SU-DHL-6 (cell line): ENCODE measurements at regions not wholly inside any gene's neighbourhood (a gene's known extent, or its start where the extent isn't known, plus 50 kb on each side); places are given as distances from the start of the nearest gene placed in this dataset.

Experiments used
- H2AFZ ChIP-seq: fragments of 200-600 bp; sonication (generic); 2 replicates; pipeline ENCODE4 v1.6.1; 2014; ENCODE audit warnings: low read depth, mild to moderate bottlenecking, moderate library complexity, mixed read lengths, antibody characterized with exemption, low read length; ENCODE audit not compliant: severe bottlenecking
- H3F3A ChIP-seq: fragments of 200-600 bp; shearing (Covaris generic); 2 replicates; pipeline ENCODE4 v1.6.0; 2016; ENCODE audit warnings: antibody characterized with exemption, mild to moderate bottlenecking; ENCODE audit not compliant: insufficient read depth
- H3K27ac ChIP-seq: fragments of 200-600 bp; sonication (generic); 2 replicates; pipeline ENCODE4 v1.5.1; 2016; ENCODE audit warnings: low read depth, mild to moderate bottlenecking, low read length, moderate library complexity, mixed read lengths
- H3K27me3 ChIP-seq: fragments of 200-600 bp; sonication (generic), shearing (Covaris generic); 2 replicates; pipeline ENCODE4 v1.6.0; 2014; ENCODE audit warnings: mild to moderate bottlenecking, low read length
- H3K36me3 ChIP-seq: fragments of 200-600 bp; sonication (generic); 2 replicates; pipeline ENCODE4 v1.6.1; 2014; ENCODE audit warnings: mild to moderate bottlenecking, low read length, mixed read lengths
- H3K4me2 ChIP-seq: fragments of 300-600, 200-600 bp; shearing (Covaris generic), sonication (generic); 2 replicates; pipeline ENCODE4 v1.6.0; 2014; ENCODE audit warnings: low read length, low read depth, mild to moderate bottlenecking; ENCODE audit not compliant: poor library complexity, severe bottlenecking
- H3K4me3 ChIP-seq: fragments of 200-600 bp; sonication (generic); 2 replicates; pipeline ENCODE4 v1.5.1; 2014; ENCODE audit warnings: antibody characterized with exemption, low read length, mild to moderate bottlenecking, mixed read lengths; ENCODE audit not compliant: insufficient read depth, poor library complexity, severe bottlenecking
- H3K79me2 ChIP-seq: fragments of 200-600 bp; sonication (generic); 2 replicates; pipeline ENCODE4 v1.6.1; 2014; ENCODE audit warnings: mild to moderate bottlenecking, low read length, moderate library complexity; ENCODE audit not compliant: insufficient read depth
- H3K9ac ChIP-seq: fragments of 200-600 bp; sonication (generic); 2 replicates; pipeline ENCODE4 v1.7.0; 2014; ENCODE audit warnings: mild to moderate bottlenecking, low read length
- H3K9me2 ChIP-seq: fragments of 200-600 bp; sonication (generic); replicated peaks from 2 replicates; pipeline ENCODE4 v1.6.1; 2014; ENCODE audit warnings: low read length; ENCODE audit not compliant: insufficient read depth
- H3K9me3 ChIP-seq: fragments of 200-600 bp; sonication (generic); 2 replicates; pipeline ENCODE4 v1.6.1; 2014; ENCODE audit warnings: low read length, mixed read lengths; ENCODE audit not compliant: insufficient read depth
- H4K20me1 ChIP-seq: fragments of 200-600 bp; sonication (generic); 2 replicates; pipeline ENCODE4 v1.6.1; 2014; ENCODE audit warnings: low read depth, mild to moderate bottlenecking, antibody characterized with exemption, low read length, moderate library complexity, mixed read lengths
- EZH2phosphoT487 ChIP-seq: fragments of 200-600 bp; sonication (generic), shearing (Covaris generic); conservative IDR thresholded peaks from 2 replicates; pipeline ENCODE4 v1.6.1; 2018; ENCODE audit warnings: mild to moderate bottlenecking, antibody characterized with exemption, low read length, moderate library complexity, mixed read lengths
- TF ChIP-seq, protein P1 (sequence below): fragments of 200-600 bp; sonication (generic); IDR thresholded peaks from one replicate; pipeline ENCODE4 v1.5.1; 2017; ENCODE audit warnings: antibody characterized with exemption, mild to moderate bottlenecking, low read length, moderate library complexity; ENCODE audit not compliant: insufficient read depth, poor library complexity, severe bottlenecking

DNA sequence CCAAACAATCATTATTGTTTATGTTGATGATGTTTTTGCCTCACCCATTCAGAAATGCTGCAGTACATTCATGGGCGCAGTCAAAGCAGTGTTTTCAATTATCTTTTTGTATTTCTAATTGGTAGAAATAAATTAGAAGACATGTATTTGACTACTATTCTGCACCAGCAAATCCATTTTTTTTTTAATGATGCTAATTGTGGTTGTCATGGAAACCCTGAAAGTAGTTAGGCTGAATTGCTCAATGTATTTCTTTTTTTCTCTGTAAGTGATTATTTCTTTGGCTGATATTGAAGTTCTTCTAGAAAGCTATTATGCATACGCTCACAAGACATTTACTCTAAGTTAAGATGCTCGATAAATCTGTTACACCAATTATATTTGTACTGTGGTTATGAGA is 101.2 kb downstream of the RFC3 start:
- Histone ChIP-seq H3F3A (no peaks in the 10 kb centered on the region), H3K9ac (no peak overlapping the region), H3K9me2 (no peaks in the 10 kb centered on the region), H4K20me1 (no peaks in the 10 kb centered on the region), H3K4me3 (no peak overlapping the region), H3K4me2 (no peak overlapping the region), H3K79me2 (no peaks in the 10 kb centered on the region), H3K36me3 (peaks cover 4% of the 10 kb centered on the region; the same call in 1 of the 2 replicates), H3K27ac (no peak overlapping the region), H3K9me3 (no peaks in the 10 kb centered on the region), H2AFZ (no peak overlapping the region), H3K27me3 (no peaks in the 10 kb centered on the region)
- no peak for TF ChIP-seq EZH2phosphoT487
- TF ChIP-seq, protein P1, sequence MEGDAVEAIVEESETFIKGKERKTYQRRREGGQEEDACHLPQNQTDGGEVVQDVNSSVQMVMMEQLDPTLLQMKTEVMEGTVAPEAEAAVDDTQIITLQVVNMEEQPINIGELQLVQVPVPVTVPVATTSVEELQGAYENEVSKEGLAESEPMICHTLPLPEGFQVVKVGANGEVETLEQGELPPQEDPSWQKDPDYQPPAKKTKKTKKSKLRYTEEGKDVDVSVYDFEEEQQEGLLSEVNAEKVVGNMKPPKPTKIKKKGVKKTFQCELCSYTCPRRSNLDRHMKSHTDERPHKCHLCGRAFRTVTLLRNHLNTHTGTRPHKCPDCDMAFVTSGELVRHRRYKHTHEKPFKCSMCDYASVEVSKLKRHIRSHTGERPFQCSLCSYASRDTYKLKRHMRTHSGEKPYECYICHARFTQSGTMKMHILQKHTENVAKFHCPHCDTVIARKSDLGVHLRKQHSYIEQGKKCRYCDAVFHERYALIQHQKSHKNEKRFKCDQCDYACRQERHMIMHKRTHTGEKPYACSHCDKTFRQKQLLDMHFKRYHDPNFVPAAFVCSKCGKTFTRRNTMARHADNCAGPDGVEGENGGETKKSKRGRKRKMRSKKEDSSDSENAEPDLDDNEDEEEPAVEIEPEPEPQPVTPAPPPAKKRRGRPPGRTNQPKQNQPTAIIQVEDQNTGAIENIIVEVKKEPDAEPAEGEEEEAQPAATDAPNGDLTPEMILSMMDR, result no peak

DNA sequence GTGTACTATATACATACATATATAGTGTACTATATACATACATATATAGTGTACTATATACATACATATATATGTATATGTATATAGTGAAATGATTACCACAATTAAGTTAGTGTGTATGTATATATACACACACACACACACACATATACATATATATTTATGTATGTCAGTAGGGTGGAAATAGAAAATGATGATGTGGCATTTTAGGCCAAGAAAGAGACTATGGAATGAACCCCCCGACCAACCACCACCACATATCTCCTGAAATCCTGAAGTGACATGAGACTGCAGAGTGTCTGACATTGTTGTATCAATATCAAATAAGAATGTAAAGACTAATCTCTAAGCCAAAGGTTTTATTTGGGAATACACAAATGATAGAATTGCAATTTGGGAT is 107.6 kb downstream of the RFC3 start:
- H3K36me3 ChIP-seq, result no peaks in the 10 kb centered on the region
- TF ChIP-seq, protein P1, result no peak
- TF ChIP-seq EZH2phosphoT487, result no peak
- no peaks in the 10 kb centered on the region for H3K9me3 ChIP-seq
- no peaks in the 10 kb centered on the region for H3K9me2 ChIP-seq
- no peak overlapping the region for H3K4me3 ChIP-seq
- H3K79me2 ChIP-seq, result no peaks in the 10 kb centered on the region
- no peak overlapping the region for H2AFZ ChIP-seq
- H3K9ac ChIP-seq, result no peak overlapping the region
- no peak overlapping the region for H3K4me2 ChIP-seq
- H3K27me3 ChIP-seq, result no peaks in the 10 kb centered on the region
- no peaks in the 10 kb centered on the region for H4K20me1 ChIP-seq
- no peaks in the 10 kb centered on the region for H3F3A ChIP-seq
- H3K27ac ChIP-seq, result no peak overlapping the region

DNA sequence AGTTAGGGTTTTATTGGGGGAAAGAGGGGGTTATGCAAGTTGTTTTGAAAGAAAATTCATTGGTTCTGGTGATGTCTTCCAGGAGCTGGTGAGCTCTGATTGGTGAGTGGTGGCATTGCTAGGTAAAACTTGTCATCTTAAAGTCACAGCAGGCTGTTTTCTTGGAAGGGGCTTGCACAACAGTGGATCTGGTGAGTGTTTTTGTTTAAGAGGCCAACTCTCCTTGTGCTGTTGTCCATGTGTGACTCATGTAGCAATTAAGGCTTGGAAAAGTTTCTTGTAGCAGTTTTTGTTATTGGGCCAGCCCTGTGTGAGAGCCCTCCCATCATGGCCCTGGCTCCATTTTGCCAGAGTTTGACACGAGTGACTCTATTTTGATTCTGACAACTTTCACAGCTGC is 109.4 kb downstream of the RFC3 start:
- H3K36me3 ChIP-seq, result no peaks in the 10 kb centered on the region
- no peaks in the 10 kb centered on the region for H3F3A ChIP-seq

More for the DNA sequence above, 109.4 kb downstream of the RFC3 start:
- Histone ChIP-seq H3K4me2 (no peak overlapping the region), H3K27me3 (no peaks in the 10 kb centered on the region), H4K20me1 (no peaks in the 10 kb centered on the region), H3K9ac (no peak overlapping the region), H2AFZ (no peak overlapping the region), H3K9me2 (no peaks in the 10 kb centered on the region), H3K9me3 (no peaks in the 10 kb centered on the region), H3K27ac (no peak overlapping the region), H3K4me3 (no peak overlapping the region), H3K79me2 (no peaks in the 10 kb centered on the region)
- TF ChIP-seq, protein P1, result no peak
- TF ChIP-seq EZH2phosphoT487, result no peak
